ENCODE measurements at regions not wholly inside any gene's neighbourhood (a gene's known extent, or its start where the extent isn't known, plus 50 kb on each side); places are given as distances from the start of the nearest gene placed in this dataset.

DNA sequence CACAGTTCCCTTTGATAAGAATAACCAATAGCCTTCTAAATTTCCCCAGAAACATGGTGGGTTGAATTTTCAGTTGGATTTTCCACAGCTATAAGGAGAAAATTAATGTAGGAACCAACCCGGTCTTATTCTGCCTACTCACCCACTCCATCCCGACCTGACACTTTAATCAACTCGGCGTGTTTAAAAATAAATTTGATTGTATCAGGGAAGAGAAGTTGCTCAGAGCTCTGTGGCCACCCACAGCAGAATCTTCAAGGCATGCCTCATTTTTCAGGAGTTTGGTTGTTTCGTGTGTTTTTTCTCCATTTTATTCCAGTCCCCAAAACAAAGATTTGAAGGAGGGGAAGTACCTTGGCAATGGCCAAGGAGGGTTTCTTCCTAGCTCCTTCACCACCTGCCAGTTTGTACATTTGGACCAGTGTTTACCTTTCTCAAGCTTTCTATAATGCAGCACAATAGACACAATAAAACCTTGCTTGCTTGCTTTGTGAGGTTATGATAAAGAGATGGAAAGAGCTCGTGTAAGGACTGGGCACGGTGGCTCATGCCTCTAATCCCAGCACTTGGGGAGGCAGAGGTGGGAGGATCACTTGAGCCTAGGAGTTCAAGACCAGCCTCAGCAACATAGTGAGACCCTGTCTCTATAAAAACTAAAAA lies 297.2 kb upstream of the JARID2 start:
- TF ChIP-seq CTCF (IDR thresholded peaks at IDR 0.05 in 2 of 3, conservative IDR thresholded peaks at IDR 0.05 in 1 of 3; ENCODE audit: control insufficient read depth in 2 of 3, extremely low read depth in 1 of 3, insufficient read depth in 1 of 3, low read depth in 3 of 3, low read length in 3 of 3) (no peak), CREB1 (IDR thresholded peaks at IDR 0.05; ENCODE audit: low read depth) (no peak), POLR2AphosphoS5 (IDR thresholded peaks at IDR 0.05; ENCODE audit: low read length) (no peak)

All from GM12878 (cell line).